ENCODE measurements at regions not wholly inside any gene's neighbourhood (a gene's known extent, or its start where the extent isn't known, plus 50 kb on each side); places are given as distances from the start of the nearest gene placed in this dataset.

DNA sequence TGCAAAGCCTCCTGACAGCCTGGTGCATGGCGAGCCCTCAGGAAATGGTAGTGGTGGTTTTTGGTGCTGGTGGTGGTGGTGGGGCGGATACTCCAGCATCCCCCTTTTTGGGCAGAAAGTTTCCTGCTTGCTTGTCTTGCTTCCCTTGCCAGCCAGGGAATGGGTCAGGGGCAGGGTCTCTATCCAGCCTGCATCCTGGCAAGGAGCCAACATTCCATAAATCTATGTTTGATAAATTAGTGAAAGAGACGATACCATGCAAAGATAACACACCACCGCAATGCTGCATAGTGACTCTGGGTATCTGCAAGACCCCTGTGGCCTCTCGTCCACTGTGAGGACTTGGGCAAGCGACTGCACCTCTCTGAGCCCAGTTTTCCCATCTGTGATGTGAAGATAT lies 246.2 kb downstream of the LRFN2 start:
- DNase-seq: no peak

GRCh38 chr6:40340196-40340595 lies 247.0 kb downstream of the LRFN2 start:
- DNase-seq: no peak

DNA sequence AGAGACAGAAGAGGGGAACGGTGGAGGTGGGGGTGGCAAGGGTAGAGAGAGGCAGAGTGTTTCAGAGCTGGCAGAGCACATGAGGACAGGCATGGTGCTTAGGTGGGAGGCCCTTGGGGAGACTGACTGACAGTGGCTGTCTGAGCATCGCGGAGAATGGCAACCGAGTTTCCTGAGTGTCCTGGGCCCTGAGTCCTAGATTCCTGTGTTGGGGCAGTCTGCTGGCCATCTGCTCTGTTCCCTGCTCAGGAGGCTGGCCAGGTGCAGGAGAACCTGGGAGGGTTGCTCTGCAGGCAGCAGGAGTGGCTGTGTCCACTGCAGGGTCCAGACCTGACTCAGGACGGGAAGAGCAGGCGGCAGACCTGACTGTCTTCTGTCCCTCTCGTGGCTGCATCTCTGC lies 248.9 kb downstream of the LRFN2 start:
- no peak for DNase-seq

- no peak for DNase-seq
These were observed 250.0 kb downstream of the LRFN2 start for GRCh38 chr6:40336940-40337760.

DNA sequence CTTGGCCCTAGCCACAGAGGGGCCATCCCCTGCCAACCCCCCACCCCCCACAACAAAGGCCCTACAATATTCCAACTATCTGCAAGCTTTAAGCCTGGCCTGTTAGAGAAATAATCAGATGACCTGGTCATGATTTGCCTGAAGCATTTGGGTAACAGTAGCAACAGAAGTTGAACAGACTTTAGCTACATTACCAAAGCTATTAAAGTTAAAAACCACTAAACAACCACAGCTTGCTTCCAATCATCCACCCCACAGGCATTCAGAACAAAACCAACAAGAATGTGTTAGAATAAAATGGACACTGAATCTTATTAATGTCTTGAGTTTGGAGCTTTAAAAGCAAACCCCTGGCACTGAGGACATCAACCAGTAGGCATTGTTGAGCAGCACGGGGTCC lies 250.9 kb downstream of the LRFN2 start:
- DNase-seq: no peak

DNA sequence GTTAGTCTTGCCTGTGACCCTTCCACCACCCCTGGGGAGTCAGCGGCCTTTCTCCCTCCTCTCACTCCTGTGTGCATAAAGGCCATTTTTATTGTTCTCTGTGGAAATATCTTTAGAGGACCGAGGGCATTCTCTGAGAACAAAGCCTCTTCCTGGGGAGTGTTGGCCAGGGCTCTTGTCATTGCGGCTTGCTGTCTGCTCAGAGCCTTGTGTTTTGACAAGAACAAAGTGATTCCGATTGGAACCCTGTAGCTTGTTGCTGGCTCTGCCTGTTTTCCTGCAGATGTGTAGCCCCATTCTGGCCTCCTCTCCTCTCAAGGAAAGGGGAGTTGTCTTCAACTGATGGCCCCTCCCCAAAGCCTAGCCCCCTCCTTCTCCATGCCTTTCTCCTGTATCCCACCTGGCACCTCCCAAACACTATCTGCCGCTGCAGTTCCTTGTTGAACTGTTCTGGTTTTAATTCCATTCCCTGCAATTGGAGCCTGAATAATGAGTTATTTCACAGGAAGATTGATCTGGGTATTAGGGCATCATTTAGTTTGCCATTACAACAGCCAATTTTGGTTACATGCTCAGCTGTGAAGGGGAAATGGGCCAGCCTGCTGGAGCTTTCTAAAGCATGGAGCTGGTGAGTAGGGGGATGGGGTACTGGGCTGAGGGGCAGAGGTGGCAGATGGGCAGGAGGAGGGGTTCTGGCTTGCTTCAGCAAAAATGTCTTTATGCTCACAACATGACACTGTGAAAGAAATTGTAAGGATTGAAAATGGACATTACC lies 252.5 kb downstream of the LRFN2 start:
- DNase-seq: no peak

GRCh38 chr6:40331545-40331944 lies 255.6 kb downstream of the LRFN2 start:
- DNase-seq: no peak

DNA sequence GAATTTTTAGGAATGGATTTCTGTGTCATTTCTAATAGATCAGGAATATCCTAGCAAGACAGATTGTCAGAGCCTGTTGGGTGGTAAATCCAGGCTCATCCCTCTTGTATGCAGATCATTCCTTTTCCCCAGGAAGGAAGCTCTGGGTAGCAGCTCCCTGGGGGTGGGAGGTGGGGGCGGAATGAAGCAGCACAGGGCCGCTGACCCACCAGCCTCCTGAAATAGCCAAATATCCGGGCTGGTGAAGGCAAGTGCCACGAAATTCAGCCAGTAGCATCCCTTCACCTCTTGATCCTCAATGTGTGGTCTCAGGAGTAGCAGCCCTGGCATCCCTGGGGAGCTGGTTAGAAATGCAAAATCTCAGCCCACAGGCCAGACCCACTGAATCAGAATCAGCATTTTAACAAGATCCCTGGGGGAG lies 256.9 kb downstream of the LRFN2 start:
- DNase-seq: no peak

DNA sequence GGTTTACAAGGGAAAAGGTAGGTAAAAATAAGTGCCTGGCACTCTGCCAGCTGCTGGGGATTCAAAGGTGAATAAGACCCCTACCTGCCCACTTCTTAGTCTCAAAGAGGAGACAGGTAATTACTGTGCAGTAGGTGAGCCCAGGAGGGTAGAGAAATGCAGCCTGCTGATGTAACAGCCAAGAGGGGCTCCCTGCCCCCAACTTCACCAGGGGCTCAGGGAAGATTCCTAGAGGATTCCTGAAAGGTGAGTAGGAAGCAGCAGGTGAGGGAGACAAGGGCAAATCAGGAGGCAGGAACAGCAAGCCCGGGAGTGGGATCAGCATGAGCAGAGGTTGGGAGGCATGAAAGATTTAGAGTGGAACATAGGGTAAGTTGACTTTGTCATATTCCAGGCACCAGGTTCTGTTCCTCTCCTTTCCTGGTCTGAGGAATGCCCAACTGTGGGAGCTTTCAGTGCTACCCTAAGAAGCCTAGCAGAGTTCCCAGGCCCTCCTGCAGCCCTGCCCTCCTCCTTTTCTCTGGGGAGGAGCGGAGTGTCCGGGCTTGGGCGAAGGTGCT lies 258.1 kb downstream of the LRFN2 start:
- DNase-seq: no peak

DNA sequence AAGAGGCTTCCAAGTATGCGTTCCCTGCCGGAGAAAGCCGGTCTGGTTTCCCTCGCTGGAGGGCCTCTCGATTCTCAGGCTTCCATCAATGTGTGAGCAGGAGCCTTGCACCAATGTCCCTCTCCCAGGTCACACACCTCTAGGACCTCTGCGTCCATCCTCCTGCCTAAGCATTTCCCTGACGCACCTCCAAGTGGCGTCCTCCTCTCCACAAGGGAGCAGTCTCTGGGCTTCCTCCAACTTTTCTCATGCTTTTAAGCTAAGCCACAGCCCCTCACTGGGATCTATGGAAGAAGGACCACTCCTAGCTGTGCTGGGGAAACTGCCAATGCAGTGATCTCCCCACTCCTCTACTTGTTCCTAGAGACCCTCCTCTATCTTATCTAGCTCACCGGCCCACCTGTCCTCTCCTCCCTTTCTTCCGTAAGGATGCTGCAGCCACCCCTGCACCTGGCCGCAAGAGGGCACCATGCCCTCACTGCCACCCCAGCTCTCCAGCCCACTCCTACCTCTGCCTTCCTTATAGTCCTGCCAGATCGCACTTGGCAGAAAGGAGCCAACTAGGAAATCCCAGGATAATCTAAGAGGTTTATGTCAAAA lies 258.7 kb downstream of the LRFN2 start:
- DNase-seq: peak in 1 of 5 experiments; percentile 34

DNA sequence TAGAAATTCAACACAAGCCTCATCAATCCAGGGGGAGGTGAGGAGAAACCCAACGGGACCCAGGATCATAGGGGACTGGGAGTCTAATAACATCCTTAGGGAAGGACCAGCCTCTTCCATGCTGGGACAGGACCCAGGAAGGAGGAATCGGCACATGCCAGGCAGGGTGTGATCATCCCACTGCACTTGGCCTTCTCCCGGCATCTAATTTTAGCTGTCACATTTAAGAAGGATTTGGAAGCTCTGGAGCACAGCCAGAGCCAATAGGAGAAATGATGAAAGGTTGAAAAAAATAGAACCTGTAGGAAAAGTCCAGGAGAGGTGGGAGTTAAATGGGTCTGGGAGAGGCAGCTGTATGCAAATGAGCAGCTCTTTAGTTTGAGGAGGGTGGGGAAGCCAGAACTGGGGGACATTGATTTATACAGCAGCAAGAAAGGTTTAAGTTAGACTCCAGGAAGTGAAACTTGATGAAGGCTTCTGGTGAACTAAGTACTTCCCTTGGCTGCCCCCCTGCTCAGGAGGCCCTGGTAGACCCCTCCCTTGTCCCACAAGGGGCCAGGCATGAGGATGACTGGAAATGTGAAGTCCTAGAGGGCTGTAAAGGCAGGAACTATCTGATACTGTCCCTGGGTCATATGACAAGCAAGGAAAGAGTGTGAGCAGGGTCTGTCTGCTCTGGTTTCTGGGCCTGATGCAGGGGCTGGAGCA lies 260.3 kb downstream of the LRFN2 start:
- no peak for DNase-seq

DNA sequence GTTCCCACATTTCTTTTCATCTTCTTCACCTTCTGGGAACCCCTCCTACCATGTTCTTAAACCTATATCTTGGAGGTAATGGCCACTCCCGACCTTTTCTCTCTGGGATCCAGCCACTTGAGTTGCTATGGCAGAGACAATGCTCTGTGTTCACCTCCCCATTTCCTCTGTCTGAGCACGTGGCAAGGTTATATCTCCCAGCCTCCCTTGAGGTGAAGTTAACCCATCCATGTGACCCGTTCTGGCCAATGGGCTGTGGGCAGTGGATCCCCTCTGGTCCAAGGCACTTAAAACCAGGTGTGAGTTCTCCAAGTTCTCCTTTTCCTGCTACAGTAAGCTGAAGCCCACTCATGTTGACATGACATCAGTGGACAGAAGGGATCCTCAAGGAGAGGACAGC lies 261.4 kb downstream of the LRFN2 start:
- DNase-seq: no peak

GRCh38 chr6:40325041-40325440 lies 262.1 kb downstream of the LRFN2 start:
- DNase-seq: no peak

GRCh38 chr6:40323881-40324634 lies 263.1 kb downstream of the LRFN2 start:
- DNase-seq: no peak

- DNase-seq: no peak
These were observed 264.8 kb downstream of the LRFN2 start for GRCh38 chr6:40322336-40322735.

DNA sequence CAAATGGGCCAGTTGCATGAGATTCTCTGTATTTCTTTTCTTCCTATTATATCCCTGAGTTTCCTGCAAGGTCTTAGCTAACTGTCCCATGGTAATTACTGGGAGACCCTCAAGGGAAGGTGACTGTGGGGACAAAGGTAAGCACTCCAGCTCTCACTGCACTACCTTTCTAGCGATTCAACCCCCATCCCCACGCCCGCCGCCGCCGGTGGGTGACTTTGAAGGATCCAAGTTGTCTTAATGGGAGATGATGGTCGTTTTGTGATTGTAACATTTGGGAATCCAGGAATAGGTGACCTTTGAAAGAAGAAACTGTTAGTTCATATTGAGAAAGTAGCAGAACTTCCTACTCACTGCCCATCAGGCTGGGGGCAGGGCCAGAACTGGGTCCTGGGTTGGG lies 265.5 kb downstream of the LRFN2 start:
- no peak for DNase-seq

DNA sequence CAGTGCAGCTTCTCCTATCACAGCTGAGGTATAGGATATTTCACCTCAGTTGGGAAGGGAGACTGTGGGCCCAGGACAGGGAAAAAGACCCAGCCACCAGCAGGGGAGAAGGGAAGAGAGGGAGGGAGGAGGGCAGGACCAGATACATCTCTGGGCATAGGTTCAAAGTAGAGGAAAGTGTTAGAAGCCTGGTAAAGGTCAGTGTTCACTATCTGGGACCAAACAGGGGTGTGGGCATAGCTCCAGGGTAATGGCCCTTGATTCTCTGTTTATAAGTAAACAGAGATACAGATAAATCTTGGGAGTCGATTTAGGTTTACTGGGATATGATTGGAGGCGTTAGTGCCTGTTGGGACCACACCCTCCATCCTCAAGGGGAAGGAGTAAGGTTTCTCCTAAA lies 266.2 kb downstream of the LRFN2 start:
- no peak for DNase-seq

GRCh38 chr6:40320441-40320840 lies 266.7 kb downstream of the LRFN2 start:
- DNase-seq: no peak

DNA sequence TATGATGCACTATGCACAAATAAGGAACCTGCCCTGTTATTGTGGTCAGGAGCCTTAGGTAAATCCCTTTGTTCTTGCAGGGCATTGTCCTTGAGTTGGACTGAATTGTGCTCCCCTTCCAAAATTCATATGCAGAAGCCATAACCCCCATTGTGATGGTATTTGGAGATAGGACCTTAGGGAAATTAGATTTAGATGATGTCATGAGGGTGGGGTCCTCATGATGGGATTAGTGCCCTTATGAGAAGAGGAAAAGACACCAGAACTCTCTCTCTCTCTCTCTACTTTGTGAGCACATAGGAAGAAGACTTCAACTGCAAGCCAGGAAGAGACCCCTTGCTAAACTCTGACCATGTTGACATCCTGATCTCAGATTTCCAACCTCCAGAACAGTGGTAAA lies 268.0 kb downstream of the LRFN2 start:
- DNase-seq: no peak

DNA sequence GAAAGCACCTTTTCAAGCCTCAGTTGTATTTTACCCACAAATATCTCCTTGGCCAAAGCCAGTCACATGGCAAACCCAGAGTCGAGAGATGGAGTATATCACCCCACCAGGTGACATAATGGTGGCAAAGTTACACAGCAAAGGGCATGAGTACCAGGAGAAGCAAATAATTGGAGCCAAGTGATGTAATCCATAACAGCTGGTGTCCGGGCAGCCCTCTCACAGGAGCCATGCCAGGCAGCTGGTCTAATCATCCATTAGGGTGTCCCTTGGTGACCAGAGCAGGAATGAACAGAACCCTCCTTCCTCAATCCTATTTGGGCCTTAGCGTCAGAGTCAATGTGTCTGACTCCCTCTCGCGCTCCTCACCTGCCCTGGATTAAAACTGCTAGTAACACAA lies 272.1 kb downstream of the LRFN2 start:
- no peak for DNase-seq

GRCh38 chr6:40313582-40313981 lies 273.6 kb downstream of the LRFN2 start:
- DNase-seq: no peak

All from T-helper 2 cell (primary cell).